NK-92 treated with Interleukin-12 subunit alpha and Interleukin-12 subunit beta, amount 100 ng/mL, for 24 hours (cell line): ENCODE measurements at regions not wholly inside any gene's neighbourhood (a gene's known extent, or its start where the extent isn't known, plus 50 kb on each side); places are given as distances from the start of the nearest gene placed in this dataset.

Experiments
- DNase-seq: peaks from one replicate; lab custom pipeline; 2025; lab: John Stamatoyannopoulos, UW

DNA sequence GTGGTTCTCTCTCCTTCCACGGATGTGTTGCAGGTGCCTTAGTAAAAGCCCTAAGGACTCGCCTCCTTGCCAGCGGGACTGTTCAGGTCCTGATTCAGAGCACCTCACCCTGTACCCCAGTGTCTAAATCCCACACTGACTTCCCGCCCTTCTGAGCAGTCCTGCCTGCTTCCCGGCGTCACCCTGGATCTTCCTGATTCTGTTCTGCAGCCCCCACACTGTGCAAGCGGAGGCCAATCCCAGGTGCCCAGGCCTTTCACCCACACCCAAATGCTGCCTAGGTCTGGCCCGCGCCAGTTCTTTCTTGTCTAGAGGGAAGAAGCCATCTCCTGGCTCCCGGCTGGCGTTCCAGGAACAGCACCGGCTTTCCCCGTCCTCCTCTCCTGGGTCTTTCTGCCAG lies 95.9 kb upstream of the GALNT2 start:
- no peak for DNase-seq

DNA sequence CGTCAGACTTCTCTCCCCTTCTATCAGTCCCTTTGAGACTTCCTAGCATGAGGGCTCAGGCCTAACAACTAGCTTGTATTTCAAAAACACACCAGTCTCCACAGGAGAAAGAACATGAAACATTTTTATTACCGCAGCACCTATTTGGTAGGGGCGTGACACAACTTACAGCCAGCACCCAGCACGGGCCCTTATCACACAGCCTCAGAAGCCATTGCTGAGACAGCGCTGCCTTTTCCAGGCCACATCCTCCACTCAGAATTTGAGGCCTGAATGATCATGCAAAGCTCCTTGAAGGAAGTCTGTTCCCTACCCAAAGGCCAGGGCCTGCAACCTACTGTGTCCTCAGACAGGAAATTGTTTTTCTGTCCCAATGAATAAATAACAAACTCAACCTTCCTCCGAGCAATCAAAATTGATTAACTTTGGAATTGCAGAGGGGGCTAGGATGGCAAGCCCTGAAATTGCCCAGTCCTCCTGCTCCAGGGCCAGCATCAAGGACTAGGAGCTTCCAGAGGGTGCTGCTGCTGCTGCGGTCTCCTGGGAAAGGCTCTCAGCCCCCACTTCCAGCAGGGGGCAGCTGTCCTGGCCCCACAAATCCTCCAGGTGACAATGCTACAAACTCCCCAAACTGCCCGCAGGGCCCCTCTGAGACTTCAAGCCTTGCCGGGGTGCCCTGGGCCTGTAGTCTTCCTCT lies 94.3 kb upstream of the GALNT2 start:
- DNase-seq = no peak

DNA sequence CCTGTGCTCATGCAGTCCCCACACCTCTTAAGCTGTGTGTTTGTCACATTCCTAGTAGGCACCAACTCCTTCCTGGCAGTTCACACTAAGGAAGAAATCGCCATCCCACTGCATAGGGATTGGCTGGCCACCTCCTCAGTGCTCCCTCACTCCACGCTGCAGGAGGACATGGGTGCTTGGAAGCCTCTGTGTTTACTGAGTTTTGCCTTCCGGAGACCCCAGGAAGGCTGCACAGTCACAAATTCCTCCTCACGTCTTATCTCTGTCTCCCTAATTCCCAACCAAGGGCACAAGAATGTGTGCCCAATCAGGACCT lies 93.8 kb upstream of the GALNT2 start:
- DNase-seq = no peak

DNA sequence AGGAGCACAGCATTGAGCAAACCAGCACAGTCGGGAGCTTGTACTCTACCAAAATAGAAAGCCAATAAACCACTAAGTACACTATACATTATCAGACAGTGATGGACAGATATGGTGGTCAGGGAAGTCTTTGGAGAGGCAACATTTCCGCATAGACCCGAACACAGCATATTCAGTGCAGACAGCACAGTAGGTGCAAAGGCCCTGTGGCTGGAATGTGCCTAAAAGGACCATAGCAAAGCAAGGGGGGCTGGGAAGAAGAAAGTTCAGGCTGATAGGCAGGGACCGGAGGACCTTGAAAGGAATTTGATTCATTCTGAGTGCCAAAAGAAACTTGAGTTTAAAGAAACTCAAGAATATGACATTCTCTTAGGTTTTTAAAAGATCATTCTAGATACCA lies 92.0 kb upstream of the GALNT2 start:
- no peak for DNase-seq

DNA sequence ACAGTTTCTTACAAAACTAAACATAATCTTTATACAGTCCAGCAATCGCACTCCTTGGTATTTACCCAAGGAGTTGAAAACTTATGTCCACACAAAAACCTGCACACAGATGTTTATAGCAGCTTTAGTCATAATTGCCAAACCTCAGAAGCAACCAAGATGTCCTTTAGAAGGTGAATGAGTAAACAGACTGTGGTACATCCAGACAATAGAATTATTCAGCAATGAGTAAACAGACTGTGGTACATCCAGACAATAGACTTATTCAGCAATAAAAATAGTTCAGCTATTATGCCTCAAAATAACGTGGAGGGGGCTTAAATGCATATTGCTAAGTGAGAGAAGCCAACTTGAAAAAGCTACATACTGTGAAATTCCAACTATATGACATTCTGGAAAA lies 87.0 kb upstream of the GALNT2 start:
- no peak for DNase-seq

DNA sequence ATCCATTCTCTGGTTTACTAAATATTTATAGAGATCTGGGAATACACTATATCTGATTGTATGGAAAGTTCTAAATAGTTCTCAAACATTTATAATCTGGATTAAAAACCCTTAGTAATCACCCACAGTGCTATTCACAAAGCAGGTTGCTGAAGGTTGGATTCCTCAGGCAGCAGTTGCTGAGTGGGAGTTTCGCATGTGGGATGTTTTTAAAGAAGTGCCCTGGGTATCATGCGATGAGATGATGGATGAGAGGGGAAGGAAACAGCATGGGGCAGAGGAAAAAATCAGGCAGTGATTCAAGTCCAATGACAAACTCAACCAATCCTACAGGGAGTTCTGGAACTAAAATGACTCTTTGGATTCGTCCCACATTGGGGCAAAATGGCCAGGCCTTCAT lies 85.3 kb upstream of the GALNT2 start:
- DNase-seq = no peak

DNA sequence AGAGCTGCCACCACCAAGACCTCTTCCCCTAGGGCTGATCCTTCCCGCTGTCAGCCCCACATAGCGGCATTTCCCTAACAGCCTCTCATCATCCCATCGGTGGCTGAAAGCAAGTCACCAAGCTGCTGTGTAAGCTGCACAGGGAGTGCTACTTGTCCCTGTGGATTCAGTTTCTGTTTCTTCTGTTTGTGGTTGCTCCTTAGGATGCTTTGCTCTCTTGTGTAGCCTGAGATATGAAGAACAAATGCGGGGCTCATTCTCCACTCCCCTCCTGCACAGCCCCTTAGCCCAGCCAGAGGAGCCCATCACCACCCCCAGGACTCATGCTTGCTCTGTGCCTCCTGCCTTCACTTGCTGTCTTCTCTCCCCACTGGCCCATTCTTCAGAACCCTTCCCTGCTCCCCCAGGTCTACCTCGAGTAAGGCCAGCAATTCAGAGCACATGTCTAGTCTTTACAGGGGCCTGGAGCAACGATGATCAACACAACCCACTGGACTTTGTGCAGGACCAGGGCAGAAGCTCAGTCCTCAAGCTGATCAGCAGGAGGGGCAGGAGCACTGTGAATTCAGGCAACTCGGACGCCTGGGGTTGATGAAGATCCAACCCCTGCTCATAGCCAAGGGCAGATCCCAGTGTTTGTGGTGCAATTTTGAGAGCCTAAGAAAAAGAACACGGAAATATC lies 82.6 kb upstream of the GALNT2 start:
- DNase-seq = no peak

DNA sequence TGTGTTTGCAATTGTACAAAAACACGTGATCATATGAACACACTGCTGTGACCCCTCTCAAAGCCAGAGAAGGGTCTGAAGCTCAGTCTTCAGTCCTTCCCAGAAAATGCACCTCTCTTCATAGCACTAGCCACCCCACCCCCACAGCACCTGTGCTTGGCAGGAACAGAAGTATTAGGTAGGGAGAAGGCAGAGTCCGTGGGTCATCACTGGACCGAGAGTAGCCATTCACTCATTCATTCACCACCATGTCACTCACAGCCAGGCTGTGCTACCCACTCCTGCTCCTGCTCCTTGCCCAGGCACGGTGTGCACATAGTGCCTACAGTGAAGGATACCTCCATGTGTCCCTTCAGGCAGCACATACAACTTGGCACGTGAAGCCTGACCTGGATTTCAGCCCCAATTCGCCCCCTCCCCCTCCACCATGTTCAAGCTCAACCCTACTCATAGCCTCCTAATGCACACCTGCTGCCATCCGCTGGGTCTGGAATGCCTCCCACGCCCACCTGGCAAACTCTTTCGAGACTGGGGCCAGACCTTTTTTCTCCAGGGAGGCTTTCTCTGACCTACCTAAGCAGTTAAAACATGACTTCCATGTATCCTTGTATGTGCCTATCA lies 81.9 kb upstream of the GALNT2 start:
- no peak for DNase-seq

DNA sequence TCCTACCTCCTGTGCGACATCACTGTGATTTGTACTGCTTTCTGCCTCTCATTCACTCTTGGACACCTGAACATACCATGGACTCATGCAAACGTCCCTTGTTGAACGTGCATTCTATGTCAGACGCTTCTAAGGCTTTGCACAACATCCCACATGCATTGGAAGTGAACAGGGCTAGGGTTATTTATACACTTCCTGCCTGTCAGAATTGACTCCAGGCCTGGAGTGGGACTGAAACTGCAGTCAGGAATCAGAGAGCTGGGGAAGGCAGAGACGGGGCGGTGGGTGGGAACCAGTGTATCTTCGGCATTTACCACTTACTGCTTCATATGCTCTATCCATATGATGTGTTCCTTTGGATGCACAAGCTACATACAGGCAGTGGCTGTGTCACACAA lies 81.4 kb upstream of the GALNT2 start:
- DNase-seq = no peak

DNA sequence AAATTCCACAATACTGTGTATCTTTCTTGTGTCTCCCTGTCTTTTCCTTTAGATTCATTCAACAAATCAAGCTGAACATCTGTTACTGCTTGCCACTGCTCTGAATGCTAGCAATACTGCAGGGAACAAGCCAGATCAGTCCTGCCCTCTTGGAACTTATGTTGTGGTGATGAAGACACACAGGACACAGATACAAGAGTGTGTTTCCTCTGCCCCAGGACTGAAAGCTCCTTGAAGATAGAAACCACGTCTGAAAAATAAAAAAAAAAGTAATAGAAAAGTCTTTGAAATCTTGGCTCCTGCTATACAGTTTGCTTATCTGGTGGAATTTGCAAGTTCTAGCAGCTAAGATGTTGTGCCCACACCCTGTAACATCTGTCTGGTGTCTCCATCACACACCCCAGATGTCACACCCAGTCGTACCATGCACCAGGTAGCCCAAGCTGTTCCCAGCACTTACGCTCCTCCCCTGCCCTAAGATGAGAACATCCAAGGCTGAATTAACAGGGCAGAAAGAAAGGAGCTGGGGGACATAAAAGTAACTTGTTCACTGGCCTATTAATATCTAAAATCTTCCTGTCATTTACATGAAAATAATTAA lies 80.2 kb upstream of the GALNT2 start:
- DNase-seq = no peak

DNA sequence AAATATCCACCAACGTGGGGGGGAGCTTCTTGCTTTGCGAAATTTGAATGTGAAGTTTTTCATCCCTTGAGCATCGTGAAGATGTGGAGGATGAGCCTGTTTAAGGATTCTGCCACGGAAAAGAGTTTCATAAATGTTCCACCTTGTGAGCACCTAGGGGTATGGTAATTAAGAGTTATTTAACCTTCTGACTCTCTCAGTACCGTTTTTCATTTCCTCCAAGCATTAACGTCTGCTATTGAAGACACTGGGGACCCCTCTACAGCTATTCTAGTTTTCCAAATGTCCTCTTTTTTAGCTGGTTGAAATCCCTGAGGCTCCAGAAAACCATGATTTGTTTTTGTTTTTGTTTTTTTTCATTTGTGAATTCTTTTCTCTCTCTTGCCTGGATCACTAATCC lies 79.1 kb upstream of the GALNT2 start:
- DNase-seq = no peak

DNA sequence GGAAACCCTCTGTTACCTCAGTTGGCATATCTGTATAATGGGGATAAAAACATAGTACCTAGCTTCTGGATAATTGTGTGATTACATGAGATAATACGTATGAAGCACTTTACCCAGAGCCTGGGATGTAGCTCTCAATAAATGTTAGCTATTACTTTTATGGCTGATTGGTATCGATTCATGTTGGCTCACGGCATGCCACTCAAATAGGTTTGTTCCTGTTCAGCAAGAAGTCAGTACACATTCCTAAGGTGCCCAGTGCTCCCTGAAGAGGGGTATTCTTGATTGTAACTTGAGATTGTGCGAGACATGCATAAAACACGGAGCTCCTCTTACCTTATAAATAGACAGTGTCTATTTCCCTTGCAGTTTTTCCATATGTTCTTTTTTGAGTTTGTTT lies 78.5 kb upstream of the GALNT2 start:
- DNase-seq = no peak

DNA sequence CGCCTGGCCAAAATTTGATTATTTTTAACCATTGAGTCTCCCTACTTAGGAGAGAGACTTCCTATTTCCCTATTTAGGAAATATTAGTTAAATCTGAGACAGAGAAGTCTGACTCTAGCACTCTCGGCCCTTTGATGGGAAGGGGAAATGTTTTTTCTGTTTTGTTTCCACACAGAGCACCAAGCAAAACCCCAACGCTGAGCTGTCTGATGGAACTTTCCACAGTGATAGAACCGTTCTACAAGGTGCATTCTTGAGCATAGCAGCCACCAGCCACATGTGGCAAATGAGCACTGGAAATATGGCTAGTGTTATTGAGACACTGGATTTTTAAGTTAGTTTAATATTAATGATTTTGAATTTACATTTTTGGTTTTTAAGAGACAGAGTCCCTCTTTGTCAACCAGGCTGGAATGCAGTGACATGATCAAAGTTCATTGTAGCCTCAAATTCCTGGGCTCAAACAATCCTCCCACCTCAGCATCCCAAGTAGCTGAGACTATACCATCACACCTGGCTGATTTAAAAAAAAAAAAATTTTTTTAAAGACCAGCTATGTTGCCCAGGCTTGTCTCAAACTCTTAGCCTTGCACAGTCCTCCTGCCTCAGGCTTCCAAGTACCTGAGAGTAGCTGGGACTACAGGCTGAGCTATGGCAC lies 77.3 kb upstream of the GALNT2 start:
- DNase-seq = no peak

DNA sequence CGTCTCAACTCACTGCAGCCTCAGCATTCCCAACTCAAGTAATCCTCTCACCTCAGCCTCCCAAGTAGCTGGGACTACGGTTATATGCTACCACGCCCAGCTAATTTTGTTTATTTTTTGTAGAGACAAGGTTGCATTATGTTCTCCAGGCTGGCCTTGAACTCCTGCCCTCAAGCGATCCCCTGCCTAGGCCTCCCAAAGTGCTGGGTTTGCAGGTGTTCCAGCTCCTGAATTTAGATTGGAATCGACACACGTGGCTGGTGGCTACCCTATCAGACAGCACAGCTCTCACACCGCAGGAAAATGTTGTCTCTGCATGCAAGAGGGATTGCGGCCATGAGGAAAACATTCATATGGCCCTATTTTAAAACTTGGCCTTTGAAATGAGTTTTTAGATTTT lies 76.7 kb upstream of the GALNT2 start:
- no peak for DNase-seq

DNA sequence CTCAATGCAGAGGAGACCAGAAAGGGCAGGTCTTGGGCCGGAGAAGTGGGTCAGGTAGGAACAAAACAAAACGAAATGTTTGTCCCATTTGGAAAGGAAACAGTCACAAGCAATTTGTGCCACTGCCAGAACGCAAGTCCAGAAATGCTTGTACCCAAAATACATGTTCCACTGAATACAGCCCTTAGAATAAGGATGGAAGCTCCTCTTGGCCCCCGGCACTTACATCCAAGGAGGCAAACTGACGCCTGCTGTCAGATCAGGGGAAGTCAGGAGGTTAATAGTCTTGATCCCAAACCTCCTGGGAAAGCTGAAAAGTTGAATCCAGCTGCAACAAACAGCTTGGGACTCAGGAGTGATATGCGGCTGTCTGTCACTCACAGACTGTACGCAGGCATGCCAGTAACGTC lies 75.9 kb upstream of the GALNT2 start:
- no peak for DNase-seq

DNA sequence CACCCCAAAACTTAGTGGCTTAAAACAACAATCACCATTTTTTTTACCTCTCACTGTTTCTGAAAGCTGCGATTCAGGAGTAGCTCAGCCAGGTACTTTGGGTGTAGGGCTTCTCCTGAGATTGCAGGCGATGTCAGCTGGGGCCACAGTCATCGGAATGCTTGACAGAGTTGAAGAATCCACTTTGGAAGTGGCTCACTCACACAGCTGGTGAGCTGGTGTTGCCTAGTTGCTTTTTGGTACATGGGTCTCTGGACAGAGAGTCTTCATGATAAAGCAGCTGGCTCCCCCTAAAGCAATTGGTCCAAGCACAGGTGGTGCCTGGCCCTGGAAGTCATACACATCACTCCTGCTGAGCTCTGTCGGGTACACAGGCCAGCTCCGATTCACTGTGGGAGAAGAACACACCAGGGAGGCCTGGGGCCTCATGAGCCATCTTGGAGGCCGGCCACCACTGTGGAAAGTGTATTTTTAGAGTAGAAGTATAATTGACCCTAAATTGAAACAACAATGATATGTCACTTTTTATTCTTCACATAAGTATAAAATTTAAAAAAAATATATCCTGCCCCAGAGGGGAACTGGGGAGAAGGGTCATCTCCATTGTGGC lies 75.2 kb upstream of the GALNT2 start:
- DNase-seq = no peak

DNA sequence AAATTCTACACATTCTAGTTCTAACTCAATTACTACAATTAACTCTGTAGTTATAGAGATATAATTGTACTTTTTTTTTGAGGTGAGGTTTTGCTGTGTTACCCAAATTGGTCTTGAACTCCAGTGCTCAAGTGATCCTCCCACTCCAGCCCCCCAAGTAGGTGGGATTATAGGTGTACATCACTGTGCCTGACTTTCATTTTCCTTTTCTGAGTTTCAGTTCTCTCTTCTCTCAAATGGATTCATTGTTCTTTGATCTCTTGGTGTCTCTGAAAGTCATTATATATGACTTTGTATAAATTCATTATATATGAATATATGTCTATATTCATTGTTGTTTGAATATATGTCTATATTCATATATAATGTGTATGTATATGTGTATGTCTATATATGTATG lies 74.0 kb upstream of the GALNT2 start:
- no peak for DNase-seq

DNA sequence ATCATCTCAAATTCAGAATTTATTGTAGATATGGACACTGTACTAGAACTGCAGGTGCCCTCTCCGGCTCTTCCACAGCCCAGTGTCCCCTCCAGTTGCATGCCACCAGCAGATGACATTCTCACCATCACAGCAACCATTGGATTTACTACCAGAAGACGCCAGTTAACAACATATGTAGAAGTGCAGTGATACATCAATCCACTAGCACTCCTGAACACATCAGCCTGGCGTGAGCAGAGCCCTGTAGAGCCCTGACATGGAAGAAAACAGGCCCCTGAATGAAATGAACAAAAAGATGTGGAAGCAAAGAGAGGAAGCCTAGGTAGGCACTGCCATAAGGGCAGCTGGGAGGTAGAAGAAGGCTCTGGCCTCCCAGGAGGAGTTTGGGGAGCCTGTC lies 73.1 kb upstream of the GALNT2 start:
- DNase-seq = no peak

DNA sequence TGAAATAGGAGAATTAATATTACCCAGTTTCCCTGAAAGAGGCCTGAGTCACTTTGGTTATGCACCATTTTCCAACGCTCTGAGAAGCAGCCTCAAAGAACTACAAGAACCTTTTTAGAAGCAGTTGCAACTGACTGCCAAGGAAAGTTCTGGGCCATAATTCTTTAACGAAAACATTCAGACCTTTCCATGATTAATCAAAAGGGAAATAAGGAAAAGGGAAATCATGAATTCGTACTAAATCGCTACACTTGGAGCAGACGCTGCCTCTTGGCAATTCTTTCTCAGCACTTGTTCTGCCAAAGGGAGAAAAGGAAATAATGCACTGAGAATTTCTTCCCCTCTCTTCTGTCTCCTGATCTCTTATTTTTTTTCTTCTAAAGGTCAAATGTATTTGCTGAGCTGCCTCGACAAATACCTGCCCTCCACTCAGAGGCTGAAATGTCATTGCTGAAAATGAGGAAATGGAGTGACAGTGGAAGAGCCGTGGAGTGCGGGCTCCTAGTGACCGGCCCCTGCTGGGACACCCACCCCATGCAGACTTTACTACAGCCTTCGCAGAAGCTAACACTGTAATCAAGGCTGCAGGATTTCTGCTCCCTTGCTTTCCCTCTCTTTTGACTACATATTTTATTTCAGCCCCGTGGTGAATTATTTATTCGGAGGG lies 67.9 kb upstream of the GALNT2 start:
- DNase-seq = no peak

DNA sequence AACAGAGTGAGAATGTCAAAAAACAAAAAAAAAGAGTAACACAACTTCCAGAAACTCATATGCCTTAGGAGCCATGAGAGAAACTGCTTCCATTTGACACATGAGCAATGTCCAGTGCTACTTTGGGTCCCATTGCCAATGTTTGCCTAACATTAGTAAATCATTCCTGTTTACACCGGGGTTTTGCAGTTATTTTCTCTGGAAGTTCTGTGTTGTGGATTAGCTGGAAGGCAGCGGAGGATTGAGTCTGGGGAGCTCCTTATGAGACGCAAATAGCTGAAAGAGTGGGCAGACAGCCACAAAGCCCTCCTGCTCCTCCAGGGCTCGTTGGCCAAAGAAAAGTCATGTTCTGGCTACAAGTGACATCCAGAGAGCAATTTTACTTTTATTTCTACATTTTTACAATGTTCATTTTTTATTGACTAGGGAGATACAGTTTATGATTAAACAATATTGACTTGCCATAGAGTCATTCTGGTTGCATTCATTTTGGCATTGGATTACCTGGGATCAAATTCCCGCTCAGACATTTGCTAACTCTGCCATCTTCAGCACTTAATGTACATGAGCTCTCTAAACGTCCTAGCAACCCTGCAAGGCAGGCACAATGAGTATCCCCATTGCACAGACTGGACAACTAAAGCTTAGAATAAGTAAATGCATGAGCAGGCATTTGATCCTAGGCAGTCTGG lies 66.4 kb upstream of the GALNT2 start:
- no peak for DNase-seq

DNA sequence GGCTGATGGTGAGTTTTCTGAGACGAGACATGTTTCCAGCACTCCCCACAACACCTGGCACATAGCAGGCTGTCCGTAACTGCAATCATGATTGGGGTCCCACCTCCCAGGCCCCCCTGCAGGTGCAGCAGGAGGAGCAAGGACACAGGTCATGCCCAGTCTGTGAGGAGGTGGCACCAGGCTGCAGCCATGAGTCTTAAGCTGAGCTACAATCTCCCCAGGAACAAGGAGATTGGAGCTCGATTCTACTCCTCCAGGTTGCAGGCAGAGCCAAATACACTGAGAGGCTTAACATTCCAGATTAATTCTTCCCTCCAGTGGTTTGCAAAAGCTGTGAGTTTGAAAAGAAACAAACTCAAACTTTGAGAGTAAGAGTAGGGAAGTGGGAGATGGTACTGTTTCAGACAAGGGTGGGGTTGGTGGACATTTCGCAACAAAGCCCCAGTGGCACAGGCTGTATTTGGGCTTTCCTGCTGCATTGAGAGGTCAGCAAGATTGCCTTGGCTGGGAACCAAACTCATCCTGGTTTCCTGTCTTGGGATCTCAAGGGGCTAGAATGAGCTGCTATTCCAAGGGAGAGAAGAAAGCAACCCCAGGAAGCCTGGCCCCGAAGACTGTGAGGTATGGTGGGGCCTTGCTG lies 64.8 kb upstream of the GALNT2 start:
- no peak for DNase-seq
